Muscle of leg (tissue), 3 donors: ENCODE measurements at regions not wholly inside any gene's neighbourhood (a gene's known extent, or its start where the extent isn't known, plus 50 kb on each side); places are given as distances from the start of the nearest gene placed in this dataset.

ENCODE experiments used
- DNase-seq: peaks from one replicate; pipeline ENCODE4 v3.0.0; 2013
- H3K27ac ChIP-seq: one replicate; pipeline ENCODE4 v1.5.1; 2013; ENCODE audit warnings: mild to moderate bottlenecking, low read length, control low read depth
- H3K27me3 ChIP-seq: one replicate; pipeline ENCODE4 v1.6.1; 2013; ENCODE audit warnings: low read length; ENCODE audit not compliant: control insufficient read depth, insufficient read depth
- H3K36me3 ChIP-seq: one replicate; pipeline ENCODE4 v1.6.1; 2013; ENCODE audit warnings: low read length; ENCODE audit not compliant: control insufficient read depth, insufficient read depth
- H3K4me1 ChIP-seq: one replicate; pipeline ENCODE4 v1.6.1; 2013; ENCODE audit warnings: low read length; ENCODE audit not compliant: control insufficient read depth, insufficient read depth
- H3K4me3 ChIP-seq: one replicate; pipeline ENCODE4 v1.5.1; 2013; ENCODE audit warnings: low read length, control low read depth
- H3K9me3 ChIP-seq: replicated peaks from 2 replicates; pipeline ENCODE4 v1.6.1; 2013; ENCODE audit warnings: low read depth, low read length; ENCODE audit not compliant: control insufficient read depth
- WGBS: methylation state at CpG from one replicate; pipeline ENCODE4 v1.1.5; 2013; ENCODE audit warnings: missing lambda C conversion rate; ENCODE audit not compliant: insufficient coverage; 5-methylcytosine and 5-hydroxymethylcytosine counted together

- Histone ChIP-seq H3K36me3 (no peaks in the 10 kb centered on the region), H3K4me3 (no peak overlapping the region), H3K27ac (no peak overlapping the region), H3K9me3 (no peaks in the 10 kb centered on the region), H3K27me3 (peaks cover 12% of the 10 kb centered on the region), H3K4me1 (no peaks in the 10 kb centered on the region)
- 48% methylated on average over 10 of the region's 12 CpGs for WGBS
- no peak for DNase-seq
These were observed 824.9 kb downstream of the GALR1 start for GRCh38 chr18:78074400-78075020.

GRCh38 chr18:78080081-78080480 lies 830.4 kb downstream of the GALR1 start:
- no peak overlapping the region for H3K4me3 ChIP-seq
- no peak for DNase-seq
- H3K9me3 ChIP-seq = no peaks in the 10 kb centered on the region
- H3K4me1 ChIP-seq = no peaks in the 10 kb centered on the region
- peaks cover 2% of the 10 kb centered on the region for H3K27me3 ChIP-seq
- no peaks in the 10 kb centered on the region for H3K36me3 ChIP-seq
- 85% methylated on average over 11 of the region's 13 CpGs for WGBS
- no peak overlapping the region for H3K27ac ChIP-seq

- no peak overlapping the region for H3K4me3 ChIP-seq
- H3K27ac ChIP-seq = no peak overlapping the region
- no peaks in the 10 kb centered on the region for H3K4me1 ChIP-seq
- no peak for DNase-seq
- H3K27me3 ChIP-seq = peaks cover 2% of the 10 kb centered on the region
- H3K36me3 ChIP-seq = no peaks in the 10 kb centered on the region
- no peaks in the 10 kb centered on the region for H3K9me3 ChIP-seq
- WGBS = 95% methylated on average over 3 of the region's 5 CpGs
These were observed 831.1 kb downstream of the GALR1 start for GRCh38 chr18:78080761-78081160.

GRCh38 chr18:78082816-78083215 lies 833.2 kb downstream of the GALR1 start:
- Histone ChIP-seq H3K27ac (no peak overlapping the region), H3K4me1 (no peaks in the 10 kb centered on the region), H3K27me3 (peaks cover 2% of the 10 kb centered on the region), H3K36me3 (no peaks in the 10 kb centered on the region), H3K4me3 (no peak overlapping the region), H3K9me3 (no peaks in the 10 kb centered on the region)
- no peak for DNase-seq
- 66% methylated on average over 7 of the region's 7 CpGs for WGBS

GRCh38 chr18:78085241-78086185 lies 835.9 kb downstream of the GALR1 start:
- H3K4me1 ChIP-seq = no peaks in the 10 kb centered on the region
- no peak for DNase-seq
- no peak overlapping the region for H3K4me3 ChIP-seq
- no peaks in the 10 kb centered on the region for H3K36me3 ChIP-seq
- WGBS = 88% methylated on average over 37 of the region's 43 CpGs
- no peak overlapping the region for H3K27ac ChIP-seq
- H3K9me3 ChIP-seq = no peaks in the 10 kb centered on the region
- H3K27me3 ChIP-seq = peaks cover 2% of the 10 kb centered on the region

GRCh38 chr18:78086931-78087330 lies 837.3 kb downstream of the GALR1 start:
- Histone ChIP-seq H3K4me3 (no peak overlapping the region), H3K27ac (no peak overlapping the region)
- 92% methylated on average over 7 of the region's 10 CpGs for WGBS

GRCh38 chr18:78087338-78087737 lies 837.7 kb downstream of the GALR1 start:
- Histone ChIP-seq H3K9me3 (no peaks in the 10 kb centered on the region), H3K36me3 (no peaks in the 10 kb centered on the region), H3K4me3 (no peak overlapping the region), H3K27ac (no peak overlapping the region), H3K27me3 (peaks cover 2% of the 10 kb centered on the region), H3K4me1 (no peaks in the 10 kb centered on the region)
- no peak for DNase-seq
- 80% methylated on average over 1 of the region's 2 CpGs for WGBS

More at GRCh38 chr18:78086931-78087330, 837.3 kb downstream of the GALR1 start:
- Histone ChIP-seq H3K9me3 (no peaks in the 10 kb centered on the region), H3K36me3 (no peaks in the 10 kb centered on the region), H3K4me1 (no peaks in the 10 kb centered on the region), H3K27me3 (peaks cover 2% of the 10 kb centered on the region)
- DNase-seq = no peak

GRCh38 chr18:78090584-78090983 lies 840.9 kb downstream of the GALR1 start:
- no peaks in the 10 kb centered on the region for H3K4me1 ChIP-seq
- H3K9me3 ChIP-seq = no peaks in the 10 kb centered on the region
- no peaks in the 10 kb centered on the region for H3K36me3 ChIP-seq
- H3K4me3 ChIP-seq = no peak overlapping the region
- H3K27me3 ChIP-seq = peaks cover 2% of the 10 kb centered on the region
- no peak overlapping the region for H3K27ac ChIP-seq
- WGBS = 74% methylated on average over 4 of the region's 11 CpGs
- DNase-seq = no peak

- H3K4me3 ChIP-seq = no peak overlapping the region
- no CpG with 5 or more reads among the region's 2 CpGs for WGBS
- H3K9me3 ChIP-seq = no peaks in the 10 kb centered on the region
- DNase-seq = no peak
- H3K36me3 ChIP-seq = no peaks in the 10 kb centered on the region
- H3K27ac ChIP-seq = no peak overlapping the region
- no peaks in the 10 kb centered on the region for H3K4me1 ChIP-seq
- H3K27me3 ChIP-seq = peaks cover 2% of the 10 kb centered on the region
These were observed 843.3 kb downstream of the GALR1 start for GRCh38 chr18:78092901-78093300.

GRCh38 chr18:78099979-78100588 lies 850.4 kb downstream of the GALR1 start:
- Histone ChIP-seq H3K27me3 (no peaks in the 10 kb centered on the region), H3K36me3 (no peaks in the 10 kb centered on the region), H3K9me3 (no peaks in the 10 kb centered on the region), H3K4me1 (no peaks in the 10 kb centered on the region), H3K4me3 (no peak overlapping the region), H3K27ac (no peak overlapping the region)
- DNase-seq = peak; percentile 6
- WGBS = 87% methylated on average over 9 of the region's 15 CpGs
